HEK293T (cell line): ENCODE measurements at regions not wholly inside any gene's neighbourhood (a gene's known extent, or its start where the extent isn't known, plus 50 kb on each side); places are given as distances from the start of the nearest gene placed in this dataset.
"Not testable (repeated sequence)": the region's sequence is repeated elsewhere in the genome, so short reads cannot be mapped to it uniquely, and the experiment has no call there.

Experiments used
- ARNT ChIP-seq: fragments of 450-650 bp; IDR thresholded peaks from 2 replicates; pipeline ENCODE4 v1.6.1; 2017; ENCODE audit warnings: mild to moderate bottlenecking
- BHLHE40 ChIP-seq: fragments of 450-650 bp; IDR thresholded peaks from 2 replicates; pipeline ENCODE4 v1.6.1; 2016; ENCODE audit warnings: mild to moderate bottlenecking, moderate library complexity, borderline replicate concordance
- CTBP1 ChIP-seq: fragments of 450-650 bp; IDR thresholded peaks from 2 replicates; pipeline ENCODE4 v1.6.1; 2016; ENCODE audit warnings: borderline replicate concordance
- ELF4 ChIP-seq: fragments of 450-650 bp; IDR thresholded peaks from 2 replicates; pipeline ENCODE4 v1.6.1; 2017; ENCODE audit warnings: antibody characterized with exemption
- FOXA1 ChIP-seq: fragments of 450-650 bp; IDR thresholded peaks from 2 replicates; pipeline ENCODE4 v1.6.1; 2016; ENCODE audit warnings: mild to moderate bottlenecking
- FOXK2 ChIP-seq: fragments of 450-650 bp; IDR thresholded peaks from 2 replicates; pipeline ENCODE4 v1.6.1; 2016; ENCODE audit warnings: mild to moderate bottlenecking
- FOXM1 ChIP-seq: fragments of 450-650 bp; IDR thresholded peaks from 2 replicates; pipeline ENCODE4 v1.6.1; 2017; ENCODE audit warnings: mild to moderate bottlenecking, borderline replicate concordance
- SP1 ChIP-seq: fragments of 450-650 bp; IDR thresholded peaks from 2 replicates; pipeline ENCODE4 v1.6.1; 2017
- SUZ12 ChIP-seq: fragments of 450-650 bp; IDR thresholded peaks from 2 replicates; pipeline ENCODE4 v1.6.1; 2016; ENCODE audit warnings: mild to moderate bottlenecking
- TARDBP ChIP-seq: fragments of 450-650 bp; IDR thresholded peaks from 2 replicates; pipeline ENCODE4 v1.6.1; 2016

- TF ChIP-seq SP1, BHLHE40, ARNT, ELF4, FOXM1, TARDBP, CTBP1, SUZ12, FOXA1, FOXK2: not testable (repeated sequence)
Measured at GRCh38 chr5:53412499-53412898, 67.9 kb upstream of the FST start.
